ENCODE measurements at regions not wholly inside any gene's neighbourhood (a gene's known extent, or its start where the extent isn't known, plus 50 kb on each side); places are given as distances from the start of the nearest gene placed in this dataset.

DNA sequence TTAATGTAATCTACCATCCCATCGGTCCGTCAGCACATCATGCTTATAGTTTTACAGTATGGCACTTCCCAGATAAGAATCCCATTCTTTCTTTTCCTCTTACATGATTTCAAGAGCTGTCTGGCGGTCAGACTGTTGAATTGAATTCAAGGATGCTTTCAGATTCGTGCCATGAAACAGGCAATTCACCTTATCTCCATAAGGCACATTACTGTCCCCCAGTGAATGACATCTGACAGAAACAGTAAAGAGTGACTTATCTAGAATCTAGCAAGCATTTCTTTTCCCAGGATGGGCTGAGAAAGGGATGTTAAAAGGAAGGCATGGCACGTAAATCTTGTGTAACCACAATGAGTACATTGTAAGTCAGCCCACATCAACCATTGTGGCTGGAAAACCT is 61.1 kb upstream of the SEM1 start:
- Histone ChIP-seq H3K4me3 (no peak overlapping the region), H3K27me3 (no peaks in the 10 kb centered on the region), H3K4me1 (no peaks in the 10 kb centered on the region), H3K36me3 (no peaks in the 10 kb centered on the region), H3K9me3 (no peaks in the 10 kb centered on the region), H3K27ac (no peak overlapping the region)
- TF ChIP-seq EP300 (IDR thresholded peaks at IDR 0.05) (no peak), POLR2AphosphoS5 (IDR thresholded peaks at IDR 0.05) (no peak), POLR2A (IDR thresholded peaks at IDR 0.05) (no peak)
- TF ChIP-seq, protein P1, sequence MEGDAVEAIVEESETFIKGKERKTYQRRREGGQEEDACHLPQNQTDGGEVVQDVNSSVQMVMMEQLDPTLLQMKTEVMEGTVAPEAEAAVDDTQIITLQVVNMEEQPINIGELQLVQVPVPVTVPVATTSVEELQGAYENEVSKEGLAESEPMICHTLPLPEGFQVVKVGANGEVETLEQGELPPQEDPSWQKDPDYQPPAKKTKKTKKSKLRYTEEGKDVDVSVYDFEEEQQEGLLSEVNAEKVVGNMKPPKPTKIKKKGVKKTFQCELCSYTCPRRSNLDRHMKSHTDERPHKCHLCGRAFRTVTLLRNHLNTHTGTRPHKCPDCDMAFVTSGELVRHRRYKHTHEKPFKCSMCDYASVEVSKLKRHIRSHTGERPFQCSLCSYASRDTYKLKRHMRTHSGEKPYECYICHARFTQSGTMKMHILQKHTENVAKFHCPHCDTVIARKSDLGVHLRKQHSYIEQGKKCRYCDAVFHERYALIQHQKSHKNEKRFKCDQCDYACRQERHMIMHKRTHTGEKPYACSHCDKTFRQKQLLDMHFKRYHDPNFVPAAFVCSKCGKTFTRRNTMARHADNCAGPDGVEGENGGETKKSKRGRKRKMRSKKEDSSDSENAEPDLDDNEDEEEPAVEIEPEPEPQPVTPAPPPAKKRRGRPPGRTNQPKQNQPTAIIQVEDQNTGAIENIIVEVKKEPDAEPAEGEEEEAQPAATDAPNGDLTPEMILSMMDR (IDR thresholded peaks at IDR 0.05), result no peak
- 70 to 84% (median 78%) methylated on average over 5 of the region's 5 CpGs for WGBS, 5 donors
- intact Hi-C loops (cut with DNase I; ENCODE audit: low total_unique reads), result no loop called here
- no peak for DNase-seq

- 65 to 76% (median 68%) methylated on average over 6 of the region's 6 CpGs for WGBS, 5 donors
- Histone ChIP-seq H3K27me3 (peaks cover 0 to 4% (median 0%) of the 10 kb centered on the region in 3 donors), H3K4me1 (no peaks in the 10 kb centered on the region), H3K4me3 (no peak overlapping the region), H3K36me3 (no peaks in the 10 kb centered on the region), H3K27ac (no peak overlapping the region), H3K9me3 (no peaks in the 10 kb centered on the region)
- DNase-seq, result no peak
- intact Hi-C loops (cut with DNase I; ENCODE audit: low total_unique reads), result no loop called here
- TF ChIP-seq POLR2AphosphoS5 (IDR thresholded peaks at IDR 0.05) (no peak), POLR2A (IDR thresholded peaks at IDR 0.05) (no peak), EP300 (IDR thresholded peaks at IDR 0.05) (no peak)
- TF ChIP-seq, protein P1 (IDR thresholded peaks at IDR 0.05), result no peak
These were observed 62.6 kb upstream of the SEM1 start for GRCh38 chr7:96772139-96772694.

GRCh38 chr7:96773483-96773882 is 63.8 kb upstream of the SEM1 start:
- intact Hi-C loops (cut with DNase I; ENCODE audit: low total_unique reads), result no loop called here
- TF ChIP-seq POLR2A (IDR thresholded peaks at IDR 0.05) (no peak), POLR2AphosphoS5 (IDR thresholded peaks at IDR 0.05) (no peak), EP300 (IDR thresholded peaks at IDR 0.05) (no peak)
- TF ChIP-seq, protein P1 (IDR thresholded peaks at IDR 0.05), result no peak
- peak in 1 of 2 donors; percentile 25 for DNase-seq
- H3K4me1 ChIP-seq, result no peaks in the 10 kb centered on the region
- no peaks in the 10 kb centered on the region for H3K36me3 ChIP-seq
- no peaks in the 10 kb centered on the region for H3K9me3 ChIP-seq
- no peak overlapping the region for H3K4me3 ChIP-seq
- WGBS, 5 donors, result 53 to 68% (median 63%) methylated on average over 1 of the region's 1 CpG
- no peak overlapping the region for H3K27ac ChIP-seq
- H3K27me3 ChIP-seq, result peaks cover 0 to 4% (median 0%) of the 10 kb centered on the region in 3 donors

GRCh38 chr7:96774358-96774757 is 64.7 kb upstream of the SEM1 start:
- intact Hi-C loops (cut with DNase I; ENCODE audit: low total_unique reads), result no loop called here
- H3K9me3 ChIP-seq, result no peaks in the 10 kb centered on the region
- peak in 1 of 2 donors; percentile 2 for DNase-seq
- no peak overlapping the region for H3K27ac ChIP-seq
- TF ChIP-seq POLR2A (IDR thresholded peaks at IDR 0.05), result no peak
- TF ChIP-seq, protein P1 (IDR thresholded peaks at IDR 0.05), result no peak
- no peak for TF ChIP-seq POLR2AphosphoS5 (IDR thresholded peaks at IDR 0.05)
- TF ChIP-seq EP300 (IDR thresholded peaks at IDR 0.05), result no peak
- peaks cover 0 to 4% (median 0%) of the 10 kb centered on the region in 3 donors for H3K27me3 ChIP-seq
- H3K4me3 ChIP-seq, result no peak overlapping the region
- 72 to 83% (median 79%) methylated on average over 3 of the region's 3 CpGs for WGBS, 5 donors
- H3K36me3 ChIP-seq, result no peaks in the 10 kb centered on the region
- no peaks in the 10 kb centered on the region for H3K4me1 ChIP-seq

Measured in stomach (tissue), 8 donors.